Adrenal gland (tissue), 5 donors: ENCODE measurements at regions not wholly inside any gene's neighbourhood (a gene's known extent, or its start where the extent isn't known, plus 50 kb on each side); places are given as distances from the start of the nearest gene placed in this dataset.

Source experiments
- CTCF ChIP-seq, 6 experiments: fragments of 450-650 bp in 4 of 6; fragments of 200-600 bp in 2 of 6; sonication (generic) in 1 of 6; IDR thresholded peaks; 1 replicate in 5 of 6; 2 replicates in 1 of 6; pipeline versions ENCODE4 v1.5.1 to v1.8.0; 2016 to 2021; ENCODE audit warnings: antibody characterized with exemption in 6 of 6, mild to moderate bottlenecking in 2 of 6, moderate library complexity in 1 of 6
- POLR2A ChIP-seq, 2 donors: fragments of 450-650 bp; IDR thresholded peaks; one replicate each; pipeline ENCODE4 v1.6.1; 2017; ENCODE audit warnings: antibody characterized with exemption in 2 of 2, mild to moderate bottlenecking in 2 of 2, moderate library complexity in 1 of 2
- donor health status: DM: no; HTN: no; CAD: no.

GRCh38 chr6:92716638-92717037, 702.7 kb downstream of the EPHA7 start:
- TF ChIP-seq CTCF (IDR thresholded peaks at IDR 0.05) (no peak), POLR2A (IDR thresholded peaks at IDR 0.05) (no peak)
